ENCODE measurements at regions not wholly inside any gene's neighbourhood (a gene's known extent, or its start where the extent isn't known, plus 50 kb on each side); places are given as distances from the start of the nearest gene placed in this dataset.

GRCh38 chr14:46137786-46138185, 513.8 kb downstream of the RPL10L start:
- H3K27ac Mint-ChIP-seq, result no peak overlapping the region
- H3K4me3 ChIP-seq, result no peak overlapping the region
- H4K20me1 ChIP-seq (replicated peaks; ENCODE audit: insufficient read depth), result no peaks in the 10 kb centered on the region
- peaks cover 2% of the 10 kb centered on the region for H3K27me3 Mint-ChIP-seq (ENCODE audit: insufficient read depth, low read depth, poor library complexity)
- no peaks in the 10 kb centered on the region for H3K4me1 ChIP-seq (ENCODE audit: insufficient read depth)
- no peaks in the 10 kb centered on the region for H3K36me3 Mint-ChIP-seq (ENCODE audit: low read depth)
- no peaks in the 10 kb centered on the region for H3K79me2 ChIP-seq (replicated peaks; ENCODE audit: insufficient read depth)
- ATAC-seq (no peak), DNase-seq (ENCODE audit: low spot score) (no peak)
- H3K27me3 ChIP-seq (ENCODE audit: insufficient read depth), result no peaks in the 10 kb centered on the region
- H3K9me2 ChIP-seq (ENCODE audit: insufficient read depth), result no peaks in the 10 kb centered on the region
- no peak overlapping the region for H2AFZ ChIP-seq
- no peak for TF ChIP-seq CTCF (conservative IDR thresholded peaks at IDR 0.05; ENCODE audit: low read depth in 2 of 2)
- no peak for TF ChIP-seq STAT1 (IDR thresholded peaks at IDR 0.05; ENCODE audit: unreplicated experiment)
- no peak for TF ChIP-seq EZH2phosphoT487 (IDR thresholded peaks at IDR 0.05; ENCODE audit: unreplicated experiment)
- no peak for TF ChIP-seq REST (IDR thresholded peaks at IDR 0.05; ENCODE audit: unreplicated experiment)
- TF ChIP-seq ZNF331 (CRISPR knock-in tag; IDR thresholded peaks at IDR 0.05; ENCODE audit: low read depth), result no peak
- TF ChIP-seq, protein P1, sequence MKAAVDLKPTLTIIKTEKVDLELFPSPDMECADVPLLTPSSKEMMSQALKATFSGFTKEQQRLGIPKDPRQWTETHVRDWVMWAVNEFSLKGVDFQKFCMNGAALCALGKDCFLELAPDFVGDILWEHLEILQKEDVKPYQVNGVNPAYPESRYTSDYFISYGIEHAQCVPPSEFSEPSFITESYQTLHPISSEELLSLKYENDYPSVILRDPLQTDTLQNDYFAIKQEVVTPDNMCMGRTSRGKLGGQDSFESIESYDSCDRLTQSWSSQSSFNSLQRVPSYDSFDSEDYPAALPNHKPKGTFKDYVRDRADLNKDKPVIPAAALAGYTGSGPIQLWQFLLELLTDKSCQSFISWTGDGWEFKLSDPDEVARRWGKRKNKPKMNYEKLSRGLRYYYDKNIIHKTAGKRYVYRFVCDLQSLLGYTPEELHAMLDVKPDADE (IDR thresholded peaks at IDR 0.05), result no peak
- H3K4me2 ChIP-seq, result no peak overlapping the region
- H3K9me3 Mint-ChIP-seq, result no peaks in the 10 kb centered on the region
- H3K4me1 Mint-ChIP-seq, result peaks cover 7% of the 10 kb centered on the region; the same call in 2 of the 3 replicates
- H3K4me3 Mint-ChIP-seq, result no peak overlapping the region
- H3K36me3 ChIP-seq (ENCODE audit: insufficient read depth), result no peaks in the 10 kb centered on the region
- H3K27ac ChIP-seq (ENCODE audit: low read depth), result no peak overlapping the region
- H3F3A ChIP-seq (replicated peaks; ENCODE audit: low read depth), result no peaks in the 10 kb centered on the region

GRCh38 chr14:46136456-46136855, 515.1 kb downstream of the RPL10L start:
- H3K9me2 ChIP-seq (ENCODE audit: insufficient read depth), result no peaks in the 10 kb centered on the region
- no peaks in the 10 kb centered on the region for H3K36me3 ChIP-seq (ENCODE audit: insufficient read depth)
- H3K4me2 ChIP-seq, result no peak overlapping the region
- H3K4me3 ChIP-seq, result no peak overlapping the region
- no peaks in the 10 kb centered on the region for H3K27me3 ChIP-seq (ENCODE audit: insufficient read depth)
- H2AFZ ChIP-seq, result no peak overlapping the region
- Mint-ChIP-seq H3K27me3 (ENCODE audit: insufficient read depth, low read depth, poor library complexity) (peaks cover 2% of the 10 kb centered on the region), H3K36me3 (ENCODE audit: low read depth) (no peaks in the 10 kb centered on the region), H3K4me3 (no peak overlapping the region), H3K9me3 (no peaks in the 10 kb centered on the region), H3K4me1 (peaks cover 7% of the 10 kb centered on the region; the same call in 2 of the 3 replicates), H3K27ac (no peak overlapping the region)
- no peaks in the 10 kb centered on the region for H3F3A ChIP-seq (replicated peaks; ENCODE audit: low read depth)
- H3K27ac ChIP-seq (ENCODE audit: low read depth), result no peak overlapping the region
- no peak for DNase-seq (ENCODE audit: low spot score)
- H3K79me2 ChIP-seq (replicated peaks; ENCODE audit: insufficient read depth), result no peaks in the 10 kb centered on the region
- H4K20me1 ChIP-seq (replicated peaks; ENCODE audit: insufficient read depth), result no peaks in the 10 kb centered on the region
- H3K4me1 ChIP-seq (ENCODE audit: insufficient read depth), result no peaks in the 10 kb centered on the region
- ATAC-seq, result no peak
- TF ChIP-seq REST (IDR thresholded peaks at IDR 0.05; ENCODE audit: unreplicated experiment), result no peak
- TF ChIP-seq, protein P1 (IDR thresholded peaks at IDR 0.05), result no peak
- no peak for TF ChIP-seq ZNF114 (CRISPR knock-in tag; IDR thresholded peaks at IDR 0.05)
- TF ChIP-seq POLR2AphosphoS5 (IDR thresholded peaks at IDR 0.05; ENCODE audit: low read depth), result no peak
- TF ChIP-seq NANOG (IDR thresholded peaks at IDR 0.05; ENCODE audit: borderline replicate concordance), result no peak

All from GM23338 (cell line).